G401 (cell line): ENCODE measurements at regions not wholly inside any gene's neighbourhood (a gene's known extent, or its start where the extent isn't known, plus 50 kb on each side); places are given as distances from the start of the nearest gene placed in this dataset.

Source experiments
- DNase-seq: peaks from one replicate; pipeline ENCODE4 v3.0.0-alpha.2; 2015; ENCODE audit warnings: low spot score
- in situ Hi-C: cut with HindIII; loops from 2 replicates; pipeline ENCODE4 v1.10.0; 2016; ENCODE audit warnings: low sequenced_read_pairs, mixed read lengths

GRCh38 chr20:43812216-43812615, 85.4 kb upstream of the GTSF1L start:
- DNase-seq: no peak
- in situ Hi-C loops: no loop called here

GRCh38 chr20:43809206-43809819, 82.5 kb upstream of the GTSF1L start:
- in situ Hi-C loops: no loop called here
- DNase-seq: no peak

GRCh38 chr20:43804781-43805180, 78.0 kb upstream of the GTSF1L start:
- in situ Hi-C loops: no loop called here
- DNase-seq: no peak

GRCh38 chr20:43803276-43803675, 76.5 kb upstream of the GTSF1L start:
- DNase-seq: no peak
- in situ Hi-C loops: no loop called here

- no peak for DNase-seq
- in situ Hi-C loops: no loop called here
These were observed 73.4 kb upstream of the GTSF1L start for GRCh38 chr20:43800186-43800585.

GRCh38 chr20:43799741-43800140, 72.9 kb upstream of the GTSF1L start:
- in situ Hi-C loops: no loop called here
- no peak for DNase-seq

GRCh38 chr20:43799150-43799711, 72.4 kb upstream of the GTSF1L start:
- in situ Hi-C loops: no loop called here
- DNase-seq: peak; percentile 79

GRCh38 chr20:43798291-43799149, 71.7 kb upstream of the GTSF1L start:
- peak; percentile 93 for DNase-seq
- in situ Hi-C loops: no loop called here

- in situ Hi-C loops: no loop called here
- DNase-seq: peak; percentile 74
These were observed 67.5 kb upstream of the GTSF1L start for GRCh38 chr20:43794326-43794725.

- DNase-seq: no peak
- in situ Hi-C loops: no loop called here
These were observed 62.8 kb upstream of the GTSF1L start for GRCh38 chr20:43789593-43789992.

GRCh38 chr20:43787937-43788336, 61.1 kb upstream of the GTSF1L start:
- no peak for DNase-seq
- in situ Hi-C loops: no loop called here

- DNase-seq: no peak
- in situ Hi-C loops: no loop called here
These were observed 60.1 kb upstream of the GTSF1L start for GRCh38 chr20:43786885-43787284.

GRCh38 chr20:43781215-43781614, 54.4 kb upstream of the GTSF1L start:
- no peak for DNase-seq
- in situ Hi-C loops: no loop called here

GRCh38 chr20:43778375-43778774, 51.6 kb upstream of the GTSF1L start:
- DNase-seq: no peak
- in situ Hi-C loops: no loop called here

GRCh38 chr20:43776691-43777090, 49.9 kb upstream of the GTSF1L start:
- in situ Hi-C loops: no loop called here
- DNase-seq: no peak
